Lower leg skin (tissue), 4 donors: ENCODE measurements at regions not wholly inside any gene's neighbourhood (a gene's known extent, or its start where the extent isn't known, plus 50 kb on each side); places are given as distances from the start of the nearest gene placed in this dataset.

Experiments
- DNase-seq, 2 donors: peaks; one replicate each; pipeline ENCODE4 v3.0.0-alpha.2; 2019; ENCODE audit warnings: low spot score in 2 of 2
- H3K4me3 ChIP-seq: fragments of 200-600 bp; sonication (generic); 2 replicates; pipeline ENCODE4 v1.5.1; 2017; ENCODE audit warnings: mild to moderate bottlenecking, low read depth; ENCODE audit not compliant: poor library complexity, severe bottlenecking
- POLR2A ChIP-seq, 2 donors: fragments of 450-650 bp; IDR thresholded peaks; one replicate each; pipeline ENCODE4 v1.6.1; 2016 to 2017; ENCODE audit warnings: antibody characterized with exemption in 2 of 2, mild to moderate bottlenecking in 1 of 2, moderate library complexity in 1 of 2
- WGBS, 2 donors: methylation state at CpG; one replicate each; pipeline ENCODE4 v1.1.5; 2018; 5-methylcytosine and 5-hydroxymethylcytosine counted together
- intact Hi-C: fragments of 100-400 bp; cut with DNase I; formaldehyde crosslinking; loops from one replicate; pipeline ENCODE4 v1.15.0; 2023; ENCODE audit warnings: low total_unique reads
- TF ChIP-seq, protein P1 (sequence below), 3 donors: fragments of 450-650 bp; IDR thresholded peaks; one replicate each; pipeline ENCODE4 v1.5.1; 2016; ENCODE audit warnings: antibody characterized with exemption in 3 of 3, mild to moderate bottlenecking in 3 of 3, moderate library complexity in 2 of 3

DNA sequence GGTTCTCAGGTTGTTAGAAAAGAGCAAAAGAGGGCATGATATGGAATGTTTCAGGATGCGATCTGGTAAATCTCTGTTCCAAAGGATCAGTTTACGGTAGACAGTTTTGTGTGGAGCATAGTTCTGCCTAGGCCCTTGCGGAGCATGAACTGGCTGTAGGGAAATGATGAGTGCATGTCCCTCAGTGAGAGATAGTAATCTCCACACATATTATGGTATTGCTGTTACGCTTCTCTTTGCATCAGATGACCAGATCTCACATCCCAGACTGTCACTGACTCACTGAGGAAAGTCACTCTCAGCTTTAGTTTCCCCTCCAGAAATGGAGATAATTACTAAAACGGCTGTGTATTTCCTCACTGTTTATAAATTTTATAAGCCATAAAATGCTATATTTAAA lies 836.0 kb downstream of the JRKL start:
- intact Hi-C loops, result no loop called here
- no peak overlapping the region for H3K4me3 ChIP-seq
- no peak for DNase-seq
- TF ChIP-seq POLR2A (IDR thresholded peaks at IDR 0.05), result no peak
- TF ChIP-seq, protein P1, sequence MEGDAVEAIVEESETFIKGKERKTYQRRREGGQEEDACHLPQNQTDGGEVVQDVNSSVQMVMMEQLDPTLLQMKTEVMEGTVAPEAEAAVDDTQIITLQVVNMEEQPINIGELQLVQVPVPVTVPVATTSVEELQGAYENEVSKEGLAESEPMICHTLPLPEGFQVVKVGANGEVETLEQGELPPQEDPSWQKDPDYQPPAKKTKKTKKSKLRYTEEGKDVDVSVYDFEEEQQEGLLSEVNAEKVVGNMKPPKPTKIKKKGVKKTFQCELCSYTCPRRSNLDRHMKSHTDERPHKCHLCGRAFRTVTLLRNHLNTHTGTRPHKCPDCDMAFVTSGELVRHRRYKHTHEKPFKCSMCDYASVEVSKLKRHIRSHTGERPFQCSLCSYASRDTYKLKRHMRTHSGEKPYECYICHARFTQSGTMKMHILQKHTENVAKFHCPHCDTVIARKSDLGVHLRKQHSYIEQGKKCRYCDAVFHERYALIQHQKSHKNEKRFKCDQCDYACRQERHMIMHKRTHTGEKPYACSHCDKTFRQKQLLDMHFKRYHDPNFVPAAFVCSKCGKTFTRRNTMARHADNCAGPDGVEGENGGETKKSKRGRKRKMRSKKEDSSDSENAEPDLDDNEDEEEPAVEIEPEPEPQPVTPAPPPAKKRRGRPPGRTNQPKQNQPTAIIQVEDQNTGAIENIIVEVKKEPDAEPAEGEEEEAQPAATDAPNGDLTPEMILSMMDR (IDR thresholded peaks at IDR 0.05), result no peak
- WGBS, 2 donors, result 85 to 86% methylated on average over 5 of the region's 5 CpGs

DNA sequence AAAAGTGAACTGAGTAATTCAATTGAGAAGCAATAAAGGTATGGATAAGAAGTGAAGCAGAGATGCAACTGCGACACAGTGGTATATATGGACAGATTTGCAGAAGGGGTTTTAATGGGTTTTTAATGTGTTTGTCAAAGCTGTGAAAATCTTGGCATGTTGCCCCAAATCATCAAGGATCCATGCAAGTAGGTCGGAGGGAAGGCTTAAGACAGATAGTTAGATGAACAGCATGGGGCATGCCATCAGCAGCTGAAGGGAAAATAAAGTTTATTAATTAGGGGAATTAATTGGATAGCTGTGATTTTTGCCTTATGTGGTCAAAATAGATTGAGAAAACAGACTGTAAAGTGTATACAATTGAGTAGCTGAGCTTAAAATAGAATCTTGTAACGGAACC lies 840.1 kb downstream of the JRKL start:
- intact Hi-C loops, result no loop called here
- DNase-seq, result no peak
- WGBS, 2 donors, result 63 to 64% methylated on average over 3 of the region's 3 CpGs
- no peak overlapping the region for H3K4me3 ChIP-seq
- TF ChIP-seq, protein P1 (IDR thresholded peaks at IDR 0.05), result no peak
- no peak for TF ChIP-seq POLR2A (IDR thresholded peaks at IDR 0.05)

DNA sequence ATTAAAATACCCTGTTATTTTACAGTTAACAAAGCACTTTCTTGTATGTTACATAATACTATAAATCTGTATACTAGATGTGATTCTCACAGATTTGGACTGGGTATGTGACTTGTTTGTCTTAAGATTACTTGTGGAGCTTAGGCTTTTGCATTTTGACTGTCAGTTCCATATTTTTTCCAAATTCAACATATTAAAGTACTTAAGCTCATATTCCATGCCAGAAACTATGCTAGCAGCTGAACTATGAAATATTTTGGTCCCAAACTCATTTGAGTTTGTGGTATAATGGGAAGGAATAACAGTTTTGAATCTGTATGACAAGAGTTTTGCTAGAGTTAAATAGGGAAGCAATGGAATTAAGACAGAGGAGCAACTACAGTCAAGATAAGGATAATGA lies 841.4 kb downstream of the JRKL start:
- TF ChIP-seq, protein P1 (IDR thresholded peaks at IDR 0.05), result no peak
- no peak for TF ChIP-seq POLR2A (IDR thresholded peaks at IDR 0.05)
- DNase-seq, result no peak
- intact Hi-C loops, result no loop called here
- H3K4me3 ChIP-seq, result no peak overlapping the region

DNA sequence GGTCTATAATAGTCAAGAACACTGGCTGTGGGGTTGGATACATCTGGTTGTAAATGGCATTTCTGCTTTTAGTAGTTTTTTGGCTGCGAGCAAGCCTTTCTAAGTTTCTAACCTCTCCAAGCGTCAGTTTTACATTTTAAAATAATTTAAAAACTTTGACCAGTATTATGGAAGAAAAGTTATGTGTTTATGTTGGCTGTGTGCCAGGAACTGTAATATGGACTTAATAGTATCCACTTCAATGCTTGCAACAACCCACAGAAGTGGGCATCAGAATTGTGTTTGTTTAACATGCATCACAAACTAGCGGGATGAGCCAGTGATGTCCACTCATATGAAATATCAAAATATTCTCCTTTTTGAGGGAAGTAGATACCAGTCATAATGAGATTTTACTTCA lies 844.2 kb downstream of the JRKL start:
- intact Hi-C loops, result no loop called here
- no peak overlapping the region for H3K4me3 ChIP-seq
- WGBS, 2 donors, result 44 to 53% methylated on average over 3 of the region's 3 CpGs
- TF ChIP-seq, protein P1 (IDR thresholded peaks at IDR 0.05), result no peak
- no peak for TF ChIP-seq POLR2A (IDR thresholded peaks at IDR 0.05)
- DNase-seq, result no peak

DNA sequence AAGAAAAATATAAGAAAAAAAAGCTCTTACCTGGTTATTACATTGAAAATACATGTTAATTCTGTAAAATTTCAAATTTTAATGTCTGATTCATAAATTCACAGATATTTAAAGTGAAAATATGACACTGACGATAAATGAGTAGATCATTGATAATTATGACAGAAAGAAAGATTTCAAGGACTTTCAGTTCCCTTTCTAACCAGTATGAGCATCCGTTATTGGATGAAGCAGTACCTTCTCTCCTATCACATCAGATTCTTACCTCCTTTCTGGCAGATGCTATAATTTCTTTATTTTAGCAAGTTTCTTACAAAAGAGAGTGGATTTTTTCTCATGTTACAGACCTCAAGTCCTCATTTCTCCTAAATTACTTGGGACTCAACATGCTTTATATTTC lies 847.3 kb downstream of the JRKL start:
- DNase-seq, result no peak
- no peak overlapping the region for H3K4me3 ChIP-seq
- TF ChIP-seq, protein P1 (IDR thresholded peaks at IDR 0.05), result no peak
- TF ChIP-seq POLR2A (IDR thresholded peaks at IDR 0.05), result no peak
- WGBS, 2 donors, result 86 to 89% methylated on average over 2 of the region's 2 CpGs
- intact Hi-C loops, result no loop called here

DNA sequence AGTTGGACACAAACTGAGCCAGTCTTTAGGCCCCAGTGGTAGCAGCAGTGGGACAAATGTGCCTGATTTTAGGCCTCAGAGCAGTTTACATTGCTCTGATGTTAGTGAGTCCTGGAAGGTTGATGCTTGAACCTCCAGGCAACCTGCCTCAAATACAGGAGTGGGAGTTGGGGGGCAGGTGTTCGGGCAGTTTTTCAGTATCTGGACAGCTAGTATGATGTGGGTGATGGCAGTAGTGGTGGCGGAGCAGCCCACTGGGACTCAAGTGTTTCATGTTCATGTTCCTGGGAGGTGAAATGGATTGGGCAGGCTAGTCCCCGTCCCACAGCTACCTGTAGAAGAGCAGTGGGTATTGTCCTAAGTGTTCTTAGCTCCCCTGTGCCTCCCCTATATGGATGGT lies 857.8 kb downstream of the JRKL start:
- no peak for DNase-seq
- no peak for TF ChIP-seq POLR2A (IDR thresholded peaks at IDR 0.05)
- TF ChIP-seq, protein P1 (IDR thresholded peaks at IDR 0.05), result no peak
- no peak overlapping the region for H3K4me3 ChIP-seq
- WGBS, 2 donors, result 76 to 82% methylated on average over 3 of the region's 3 CpGs
- intact Hi-C loops, result no loop called here
